ENCODE measurements at regions not wholly inside any gene's neighbourhood (a gene's known extent, or its start where the extent isn't known, plus 50 kb on each side); places are given as distances from the start of the nearest gene placed in this dataset.

GRCh38 chr21:35316933-35317332 is 267.8 kb upstream of the RUNX1 start:
- TF ChIP-seq POLR2A (IDR thresholded peaks at IDR 0.05; ENCODE audit: low read length) (no peak), GATA1 (IDR thresholded peaks at IDR 0.05; ENCODE audit: low read depth, low read length) (no peak)

Measured in erythroblast (primary cell).